Fibroblast of the aortic adventitia (primary cell): ENCODE measurements at regions not wholly inside any gene's neighbourhood (a gene's known extent, or its start where the extent isn't known, plus 50 kb on each side); places are given as distances from the start of the nearest gene placed in this dataset.

ENCODE experiments used
- DNase-seq: peaks from one replicate; pipeline ENCODE4 v3.0.0-alpha.2; 2010; ENCODE audit warnings: low read depth
- H3K4me3 ChIP-seq: 2 replicates; pipeline ENCODE4 v1.5.1; 2011; ENCODE audit warnings: low read depth, mild to moderate bottlenecking, control low read depth, low read length, moderate library complexity
- TF ChIP-seq, protein P1 (sequence below): IDR thresholded peaks from 2 replicates; pipeline ENCODE4 v1.5.1; 2011; ENCODE audit warnings: mild to moderate bottlenecking, low read length, control low read depth, inconsistent platforms; ENCODE audit not compliant: insufficient read depth

GRCh38 chr4:114208574-114209151, 229.2 kb upstream of the ARSJ start:
- no peak overlapping the region for H3K4me3 ChIP-seq
- TF ChIP-seq, protein P1, sequence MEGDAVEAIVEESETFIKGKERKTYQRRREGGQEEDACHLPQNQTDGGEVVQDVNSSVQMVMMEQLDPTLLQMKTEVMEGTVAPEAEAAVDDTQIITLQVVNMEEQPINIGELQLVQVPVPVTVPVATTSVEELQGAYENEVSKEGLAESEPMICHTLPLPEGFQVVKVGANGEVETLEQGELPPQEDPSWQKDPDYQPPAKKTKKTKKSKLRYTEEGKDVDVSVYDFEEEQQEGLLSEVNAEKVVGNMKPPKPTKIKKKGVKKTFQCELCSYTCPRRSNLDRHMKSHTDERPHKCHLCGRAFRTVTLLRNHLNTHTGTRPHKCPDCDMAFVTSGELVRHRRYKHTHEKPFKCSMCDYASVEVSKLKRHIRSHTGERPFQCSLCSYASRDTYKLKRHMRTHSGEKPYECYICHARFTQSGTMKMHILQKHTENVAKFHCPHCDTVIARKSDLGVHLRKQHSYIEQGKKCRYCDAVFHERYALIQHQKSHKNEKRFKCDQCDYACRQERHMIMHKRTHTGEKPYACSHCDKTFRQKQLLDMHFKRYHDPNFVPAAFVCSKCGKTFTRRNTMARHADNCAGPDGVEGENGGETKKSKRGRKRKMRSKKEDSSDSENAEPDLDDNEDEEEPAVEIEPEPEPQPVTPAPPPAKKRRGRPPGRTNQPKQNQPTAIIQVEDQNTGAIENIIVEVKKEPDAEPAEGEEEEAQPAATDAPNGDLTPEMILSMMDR: no peak
- peak; percentile 16 for DNase-seq

DNA sequence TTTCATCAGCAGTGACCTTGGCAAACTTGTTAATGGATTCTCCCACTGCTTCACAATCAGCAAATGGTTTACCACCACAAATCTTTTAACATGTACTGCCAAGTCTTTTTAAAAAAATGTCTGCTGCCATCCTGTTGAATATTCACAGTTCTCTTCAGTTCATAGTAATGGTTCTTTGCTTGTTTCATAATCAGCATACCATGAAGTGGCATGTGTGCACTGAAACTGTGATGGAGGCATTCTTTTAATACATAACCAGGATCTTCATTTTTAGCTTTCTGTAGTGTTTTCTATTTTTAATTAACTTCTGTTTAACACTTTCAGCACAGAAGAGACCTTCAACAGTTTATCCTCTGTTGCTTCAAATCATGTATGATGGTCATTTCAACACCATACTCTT, 230.1 kb upstream of the ARSJ start:
- no peak overlapping the region for H3K4me3 ChIP-seq
- TF ChIP-seq, protein P1: no peak
- DNase-seq: no peak

DNA sequence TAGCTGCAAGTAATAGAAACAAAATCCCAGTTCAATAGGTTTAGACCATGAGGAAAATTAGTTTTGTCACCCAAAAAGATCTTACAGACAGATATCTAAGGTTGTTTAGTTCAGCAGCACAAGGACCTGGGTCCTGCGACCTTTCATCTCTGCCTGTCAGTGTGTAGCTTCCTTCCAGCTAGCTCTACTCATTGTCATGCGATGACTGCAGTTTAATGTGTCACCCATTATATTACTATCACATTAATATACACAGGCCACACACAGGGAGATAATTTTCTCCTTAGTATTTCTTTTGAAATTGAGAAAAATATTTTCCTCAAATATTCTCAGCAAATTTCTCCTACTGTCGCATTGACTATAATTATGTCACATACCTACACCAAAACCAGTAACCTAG, 232.1 kb upstream of the ARSJ start:
- TF ChIP-seq, protein P1: no peak
- no peak overlapping the region for H3K4me3 ChIP-seq
- no peak for DNase-seq

DNA sequence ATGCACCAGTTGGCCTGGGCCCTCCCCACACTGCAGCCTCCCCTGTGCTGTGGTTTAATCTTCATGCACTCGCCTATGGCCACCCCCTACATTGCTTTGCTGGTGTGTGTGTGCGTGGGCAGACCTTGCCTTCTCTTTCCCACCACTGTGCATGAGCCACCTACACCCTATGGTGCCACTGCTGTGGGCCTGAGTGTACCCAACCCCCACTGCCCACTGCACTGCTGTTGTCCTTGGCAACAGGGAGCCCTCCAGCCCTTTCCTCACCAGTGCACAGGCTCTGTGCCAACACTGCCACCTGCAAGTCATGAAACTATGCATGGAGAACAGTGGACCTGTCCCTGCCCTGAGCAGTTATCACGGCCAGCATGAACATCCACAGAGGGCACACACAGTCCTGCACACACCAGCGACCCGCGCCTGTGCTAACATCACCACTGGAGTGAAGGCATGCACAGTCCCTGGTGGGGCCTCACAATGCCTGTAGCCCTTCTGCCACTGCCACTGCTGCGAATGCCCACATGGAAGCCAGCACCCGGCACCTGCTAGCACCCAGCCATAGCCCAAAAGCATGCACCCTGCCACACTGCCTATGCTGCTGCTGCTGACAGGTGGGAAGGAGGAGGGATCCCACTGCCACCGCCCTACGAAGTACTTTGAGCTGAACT, 237.8 kb upstream of the ARSJ start:
- DNase-seq: no peak
- TF ChIP-seq, protein P1: no peak
- no peak overlapping the region for H3K4me3 ChIP-seq

GRCh38 chr4:114223580-114223979, 244.1 kb upstream of the ARSJ start:
- TF ChIP-seq, protein P1: no peak

GRCh38 chr4:114225436-114225835, 246.0 kb upstream of the ARSJ start:
- TF ChIP-seq, protein P1: no peak
- no peak overlapping the region for H3K4me3 ChIP-seq
- DNase-seq: no peak

More at GRCh38 chr4:114223580-114223979, 244.1 kb upstream of the ARSJ start:
- no peak overlapping the region for H3K4me3 ChIP-seq
- DNase-seq: no peak
